Liver (tissue), 7 donors: ENCODE measurements at regions not wholly inside any gene's neighbourhood (a gene's known extent, or its start where the extent isn't known, plus 50 kb on each side); places are given as distances from the start of the nearest gene placed in this dataset.

ENCODE experiments used
- DNase-seq: peaks from one replicate; pipeline ENCODE4 v3.0.0-alpha.2; 2017; ENCODE audit warnings: low spot score
- H3K27ac ChIP-seq, 2 donors: one replicate each; pipeline ENCODE4 v1.7.0; 2013; ENCODE audit warnings: inconsistent platforms in 2 of 2, low read length in 2 of 2, control low read depth in 1 of 2, low read depth in 1 of 2, mild to moderate bottlenecking in 1 of 2
- H3K27me3 ChIP-seq, 4 donors: one replicate each; pipeline versions ENCODE4 v1.6.1 to v1.7.0; 2013; ENCODE audit warnings: low read length in 3 of 4, inconsistent platforms in 1 of 4, mild to moderate bottlenecking in 1 of 4, moderate library complexity in 1 of 4; ENCODE audit not compliant: control insufficient read depth in 4 of 4, insufficient read depth in 4 of 4
- H3K36me3 ChIP-seq, 4 donors: one replicate each; pipeline versions ENCODE4 v1.6.1 to v1.7.0; 2013; ENCODE audit warnings: low read length in 3 of 4, mild to moderate bottlenecking in 3 of 4, low read depth in 1 of 4, moderate library complexity in 1 of 4; ENCODE audit not compliant: control insufficient read depth in 4 of 4, insufficient read depth in 3 of 4
- H3K4me1 ChIP-seq, 4 donors: one replicate each; pipeline versions ENCODE4 v1.6.1 to v1.7.0; 2013; ENCODE audit warnings: low read length in 3 of 4, mild to moderate bottlenecking in 3 of 4, moderate library complexity in 1 of 4; ENCODE audit not compliant: control insufficient read depth in 4 of 4, insufficient read depth in 4 of 4
- H3K4me3 ChIP-seq, 3 donors: one replicate each; pipeline versions ENCODE4 v1.6.1 to v1.7.0; 2013; ENCODE audit warnings: low read length in 3 of 3, control low read depth in 1 of 3, low read depth in 1 of 3, mild to moderate bottlenecking in 1 of 3
- H3K9ac ChIP-seq, 2 donors: one replicate each; pipeline ENCODE4 v1.7.0; 2013; ENCODE audit warnings: low read length in 2 of 2, mild to moderate bottlenecking in 2 of 2, moderate library complexity in 2 of 2, control low read depth in 1 of 2, low read depth in 1 of 2
- H3K9me3 ChIP-seq, 4 donors: one replicate each; pipeline versions ENCODE4 v1.6.1 to v1.7.0; 2013; ENCODE audit warnings: low read length in 3 of 4; ENCODE audit not compliant: control insufficient read depth in 4 of 4
- EGR1 ChIP-seq, 2 donors: IDR thresholded peaks; 2 replicates each; pipeline ENCODE4 v1.6.1; 2016 to 2018; ENCODE audit warnings: antibody characterized with exemption in 2 of 2, low read depth in 2 of 2
- FOXA1 ChIP-seq: IDR thresholded peaks from 2 replicates; pipeline ENCODE4 v1.6.1; 2016; ENCODE audit warnings: antibody characterized with exemption
- FOXA2 ChIP-seq: IDR thresholded peaks from 2 replicates; pipeline ENCODE4 v1.6.1; 2016; ENCODE audit warnings: antibody characterized with exemption
- GABPA ChIP-seq, 2 donors: IDR thresholded peaks in 1 of 2; conservative IDR thresholded peaks in 1 of 2; 2 replicates each; pipeline ENCODE4 v1.6.1; 2016; ENCODE audit warnings: antibody characterized with exemption in 2 of 2, mild to moderate bottlenecking in 1 of 2, moderate library complexity in 1 of 2
- HNF4A ChIP-seq, 2 donors: conservative IDR thresholded peaks; 2 replicates each; pipeline ENCODE4 v1.6.1; 2016; ENCODE audit warnings: antibody characterized with exemption in 2 of 2, mild to moderate bottlenecking in 2 of 2
- HNF4G ChIP-seq: IDR thresholded peaks from 2 replicates; pipeline ENCODE4 v1.6.1; 2016; ENCODE audit warnings: antibody characterized with exemption
- NR2F2 ChIP-seq: IDR thresholded peaks from 2 replicates; pipeline ENCODE4 v1.6.1; 2016; ENCODE audit warnings: antibody characterized with exemption
- RAD21 ChIP-seq, 2 donors: IDR thresholded peaks; 2 replicates each; pipeline ENCODE4 v1.6.1; 2016; ENCODE audit warnings: antibody characterized with exemption in 2 of 2, mild to moderate bottlenecking in 2 of 2
- SP1 ChIP-seq: IDR thresholded peaks from 2 replicates; pipeline ENCODE4 v1.6.1; 2018; ENCODE audit warnings: antibody characterized with exemption, mild to moderate bottlenecking
- TAF1 ChIP-seq: conservative IDR thresholded peaks from 2 replicates; pipeline ENCODE4 v1.6.1; 2016; ENCODE audit warnings: antibody characterized with exemption, mild to moderate bottlenecking
- YY1 ChIP-seq: IDR thresholded peaks from 2 replicates; pipeline ENCODE4 v1.6.1; 2016; ENCODE audit warnings: antibody characterized with exemption, mild to moderate bottlenecking
- WGBS: extraction: QIAGEN DNeasy Blood & Tissue Kit; methylation state at CpG from one replicate; pipeline ENCODE4 v1.1.7; 2013; 5-methylcytosine and 5-hydroxymethylcytosine counted together
- TF ChIP-seq, protein P1 (sequence below): IDR thresholded peaks from 2 replicates; pipeline ENCODE4 v1.6.1; 2016; ENCODE audit warnings: antibody characterized with exemption
- TF ChIP-seq, protein P2 (sequence below): IDR thresholded peaks from 2 replicates; pipeline ENCODE4 v1.6.1; 2016; ENCODE audit warnings: antibody characterized with exemption
- TF ChIP-seq, protein P3 (sequence below): IDR thresholded peaks from 2 replicates; pipeline ENCODE4 v1.6.1; 2016; ENCODE audit warnings: antibody characterized with exemption
- donor health status: healthy.
- donor health status: healthy.
- donor health status: healthy.
- donor health status: healthy.

DNA sequence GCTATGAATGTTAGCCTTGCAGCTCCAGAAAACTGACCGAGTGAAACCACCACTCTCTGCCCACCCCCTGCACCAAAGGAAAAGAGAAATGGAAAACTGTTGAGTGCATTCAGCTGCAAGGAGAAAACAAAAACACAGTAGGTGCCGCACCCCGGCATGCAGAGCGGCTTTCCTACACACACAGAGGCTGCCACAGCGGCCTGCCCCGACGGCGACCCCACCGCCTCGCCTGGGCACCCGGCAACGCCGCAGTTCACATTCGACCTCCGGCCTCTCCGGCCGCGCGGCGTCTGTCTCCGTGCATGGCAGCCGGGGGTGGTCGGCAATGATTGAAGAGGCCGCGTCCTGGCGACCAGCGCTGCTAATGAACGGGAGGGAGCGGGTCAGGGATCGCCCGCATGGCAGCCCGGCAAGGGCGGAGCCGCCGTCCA, 417.1 kb upstream of the SALL3 start:
- Histone ChIP-seq H3K9me3 (peaks cover 0 to 3% (median 0%) of the 10 kb centered on the region in 4 donors), H3K27ac (no peak overlapping the region), H3K9ac (no peak overlapping the region), H3K4me1 (no peaks in the 10 kb centered on the region), H3K27me3 (peaks cover 0 to 2% (median 0%) of the 10 kb centered on the region in 4 donors), H3K4me3 (no peak overlapping the region), H3K36me3 (no peaks in the 10 kb centered on the region)
- DNase-seq, result no peak
- TF ChIP-seq GABPA (IDR thresholded peaks at IDR 0.05 in 1 of 2, conservative IDR thresholded peaks at IDR 0.05 in 1 of 2) (no peak), TAF1 (no peak), FOXA2 (no peak), FOXA1 (no peak), NR2F2 (no peak)
- TF ChIP-seq, protein P1, sequence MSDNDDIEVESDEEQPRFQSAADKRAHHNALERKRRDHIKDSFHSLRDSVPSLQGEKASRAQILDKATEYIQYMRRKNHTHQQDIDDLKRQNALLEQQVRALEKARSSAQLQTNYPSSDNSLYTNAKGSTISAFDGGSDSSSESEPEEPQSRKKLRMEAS, result no peak
- TF ChIP-seq, protein P2, sequence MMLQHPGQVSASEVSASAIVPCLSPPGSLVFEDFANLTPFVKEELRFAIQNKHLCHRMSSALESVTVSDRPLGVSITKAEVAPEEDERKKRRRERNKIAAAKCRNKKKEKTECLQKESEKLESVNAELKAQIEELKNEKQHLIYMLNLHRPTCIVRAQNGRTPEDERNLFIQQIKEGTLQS, result no peak
- TF ChIP-seq, protein P3, sequence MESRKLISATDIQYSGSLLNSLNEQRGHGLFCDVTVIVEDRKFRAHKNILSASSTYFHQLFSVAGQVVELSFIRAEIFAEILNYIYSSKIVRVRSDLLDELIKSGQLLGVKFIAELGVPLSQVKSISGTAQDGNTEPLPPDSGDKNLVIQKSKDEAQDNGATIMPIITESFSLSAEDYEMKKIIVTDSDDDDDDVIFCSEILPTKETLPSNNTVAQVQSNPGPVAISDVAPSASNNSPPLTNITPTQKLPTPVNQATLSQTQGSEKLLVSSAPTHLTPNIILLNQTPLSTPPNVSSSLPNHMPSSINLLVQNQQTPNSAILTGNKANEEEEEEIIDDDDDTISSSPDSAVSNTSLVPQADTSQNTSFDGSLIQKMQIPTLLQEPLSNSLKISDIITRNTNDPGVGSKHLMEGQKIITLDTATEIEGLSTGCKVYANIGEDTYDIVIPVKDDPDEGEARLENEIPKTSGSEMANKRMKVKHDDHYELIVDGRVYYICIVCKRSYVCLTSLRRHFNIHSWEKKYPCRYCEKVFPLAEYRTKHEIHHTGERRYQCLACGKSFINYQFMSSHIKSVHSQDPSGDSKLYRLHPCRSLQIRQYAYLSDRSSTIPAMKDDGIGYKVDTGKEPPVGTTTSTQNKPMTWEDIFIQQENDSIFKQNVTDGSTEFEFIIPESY, result no peak
- WGBS, result 70% methylated on average over 35 of the region's 35 CpGs

DNA sequence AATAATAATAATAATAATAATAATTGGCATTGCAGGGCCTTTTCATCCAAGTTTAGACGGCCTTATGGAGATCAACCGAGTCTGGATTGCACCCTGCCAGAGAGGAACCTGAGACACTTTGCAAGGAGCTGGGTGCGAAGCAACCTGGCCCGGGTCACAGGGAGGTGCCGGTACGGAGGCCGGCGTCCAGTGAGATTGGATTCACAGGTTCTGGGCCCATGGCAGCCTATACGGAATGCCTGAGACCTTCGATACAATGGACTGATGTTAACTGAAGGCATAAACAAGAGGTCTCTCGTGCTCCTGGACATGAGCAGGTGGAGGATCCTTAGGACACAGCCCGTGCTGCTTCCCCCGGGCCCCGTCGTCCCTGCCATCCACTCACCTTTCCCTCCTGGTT, 416.5 kb upstream of the SALL3 start:
- H3K4me3 ChIP-seq, result no peak overlapping the region
- H3K27ac ChIP-seq, result no peak overlapping the region
- 91% methylated on average over 15 of the region's 15 CpGs for WGBS
- H3K9me3 ChIP-seq, result peaks cover 0 to 3% (median 0%) of the 10 kb centered on the region in 4 donors
- no peak overlapping the region for H3K9ac ChIP-seq
- DNase-seq, result no peak
- peaks cover 0 to 2% (median 0%) of the 10 kb centered on the region in 4 donors for H3K27me3 ChIP-seq
- no peaks in the 10 kb centered on the region for H3K36me3 ChIP-seq
- TF ChIP-seq NR2F2 (no peak), SP1 (no peak), RAD21 (IDR thresholded peaks at IDR 0.05) (no peak), YY1 (no peak)
- TF ChIP-seq, protein P3, result no peak
- TF ChIP-seq, protein P1, result no peak
- no peaks in the 10 kb centered on the region for H3K4me1 ChIP-seq

DNA sequence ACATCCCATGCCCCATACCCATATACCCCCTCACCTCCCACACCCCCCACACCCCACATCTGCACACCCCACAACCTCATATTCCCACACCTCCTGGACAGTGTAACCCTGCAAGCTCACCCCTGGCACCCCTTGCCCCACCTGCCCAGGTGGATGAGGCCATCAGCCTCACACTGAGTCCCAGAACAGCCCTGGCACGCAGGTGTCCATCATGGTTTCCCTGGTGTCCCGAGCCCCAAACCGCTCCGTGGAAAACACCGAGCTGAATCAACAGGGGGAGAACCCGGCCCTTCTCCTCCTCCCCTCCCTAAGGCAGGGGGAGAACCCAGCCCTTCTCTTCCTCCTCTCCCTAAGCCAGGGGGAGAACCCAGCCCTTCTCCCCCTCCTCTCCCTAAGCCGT, 415.6 kb upstream of the SALL3 start:
- Histone ChIP-seq H3K9me3 (peaks cover 0 to 3% (median 0%) of the 10 kb centered on the region in 4 donors), H3K36me3 (no peaks in the 10 kb centered on the region), H3K4me1 (no peaks in the 10 kb centered on the region), H3K4me3 (no peak overlapping the region), H3K9ac (no peak overlapping the region), H3K27ac (no peak overlapping the region), H3K27me3 (peaks cover 0 to 2% (median 0%) of the 10 kb centered on the region in 4 donors)
- TF ChIP-seq HNF4G (no peak), YY1 (no peak), TAF1 (no peak), GABPA (IDR thresholded peaks at IDR 0.05 in 1 of 2, conservative IDR thresholded peaks at IDR 0.05 in 1 of 2) (no peak), EGR1 (IDR thresholded peaks at IDR 0.05; ENCODE audit: low read depth in 2 of 2) (no peak), HNF4A (conservative IDR thresholded peaks at IDR 0.05) (no peak), FOXA2 (no peak), SP1 (no peak)
- TF ChIP-seq, protein P3, result no peak
- TF ChIP-seq, protein P1, result no peak
- 82% methylated on average over 7 of the region's 7 CpGs for WGBS
- DNase-seq, result no peak
